ENCODE measurements at regions not wholly inside any gene's neighbourhood (a gene's known extent, or its start where the extent isn't known, plus 50 kb on each side); places are given as distances from the start of the nearest gene placed in this dataset.

- TF ChIP-seq CTCF (IDR thresholded peaks at IDR 0.05; ENCODE audit: insufficient read depth, low read length) (no peak), POLR2AphosphoS5 (IDR thresholded peaks at IDR 0.05; ENCODE audit: low read depth) (no peak), REST (IDR thresholded peaks at IDR 0.05; ENCODE audit: insufficient replicate concordance, low read depth) (no peak)
Observed at GRCh38 chr18:8942909-8943545, 159.5 kb upstream of the NDUFV2 start.

Measured in HL-60 (cell line).